ENCODE measurements at regions not wholly inside any gene's neighbourhood (a gene's known extent, or its start where the extent isn't known, plus 50 kb on each side); places are given as distances from the start of the nearest gene placed in this dataset.

DNA sequence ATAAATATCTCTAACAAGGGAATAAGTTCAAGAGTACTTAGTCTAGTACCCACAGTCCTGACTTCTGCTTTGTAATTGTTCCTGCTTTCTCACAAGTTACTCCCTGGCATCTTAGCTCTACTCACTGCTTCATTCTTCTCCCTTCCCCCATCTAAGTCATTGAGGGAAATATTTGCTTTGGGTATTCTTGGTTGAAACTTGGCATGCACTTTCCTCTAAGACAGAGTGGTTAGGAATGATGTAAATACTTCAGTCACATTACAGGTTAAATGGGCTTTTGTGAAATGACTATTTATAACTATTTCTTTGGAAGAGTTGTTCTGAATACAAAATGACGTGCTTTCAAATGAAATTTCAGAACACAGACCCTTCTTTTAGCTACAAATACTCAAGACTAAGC lies 67.7 kb upstream of the PLEKHG1 start:
- TF ChIP-seq, protein P1, sequence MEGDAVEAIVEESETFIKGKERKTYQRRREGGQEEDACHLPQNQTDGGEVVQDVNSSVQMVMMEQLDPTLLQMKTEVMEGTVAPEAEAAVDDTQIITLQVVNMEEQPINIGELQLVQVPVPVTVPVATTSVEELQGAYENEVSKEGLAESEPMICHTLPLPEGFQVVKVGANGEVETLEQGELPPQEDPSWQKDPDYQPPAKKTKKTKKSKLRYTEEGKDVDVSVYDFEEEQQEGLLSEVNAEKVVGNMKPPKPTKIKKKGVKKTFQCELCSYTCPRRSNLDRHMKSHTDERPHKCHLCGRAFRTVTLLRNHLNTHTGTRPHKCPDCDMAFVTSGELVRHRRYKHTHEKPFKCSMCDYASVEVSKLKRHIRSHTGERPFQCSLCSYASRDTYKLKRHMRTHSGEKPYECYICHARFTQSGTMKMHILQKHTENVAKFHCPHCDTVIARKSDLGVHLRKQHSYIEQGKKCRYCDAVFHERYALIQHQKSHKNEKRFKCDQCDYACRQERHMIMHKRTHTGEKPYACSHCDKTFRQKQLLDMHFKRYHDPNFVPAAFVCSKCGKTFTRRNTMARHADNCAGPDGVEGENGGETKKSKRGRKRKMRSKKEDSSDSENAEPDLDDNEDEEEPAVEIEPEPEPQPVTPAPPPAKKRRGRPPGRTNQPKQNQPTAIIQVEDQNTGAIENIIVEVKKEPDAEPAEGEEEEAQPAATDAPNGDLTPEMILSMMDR (IDR thresholded peaks at IDR 0.05), result no peak
- TF ChIP-seq POLR2A (IDR thresholded peaks at IDR 0.05) (no peak), POLR2AphosphoS5 (IDR thresholded peaks at IDR 0.05) (no peak)

All from suprapubic skin (tissue), 4 donors.